A549 (cell line): ENCODE measurements at regions not wholly inside any gene's neighbourhood (a gene's known extent, or its start where the extent isn't known, plus 50 kb on each side); places are given as distances from the start of the nearest gene placed in this dataset.

Source experiments
- CEBPB ChIP-seq, 2 experiments: fragments of >200 bp in 1 of 2; sonication (Bioruptor Twin) in 1 of 2; formaldehyde crosslinking in 1 of 2; IDR thresholded peaks; 2 replicates each; pipeline ENCODE4 v1.6.1; 2012 to 2016
- CTCF ChIP-seq: fragments of >200 bp; sonication (Bioruptor Twin); formaldehyde crosslinking; IDR thresholded peaks from 3 replicates; pipeline ENCODE4 v1.5.1; 2016
- EHF ChIP-seq: fragments of 250-450 bp; sonication (Bioruptor Pico); IDR thresholded peaks from 2 replicates; pipeline ENCODE4 v1.5.0; 2020; ENCODE audit warnings: mild to moderate bottlenecking
- FOSB ChIP-seq: fragments of 250-450 bp; sonication (Bioruptor Pico); IDR thresholded peaks from 2 replicates; pipeline ENCODE4 v1.5.0; 2020; ENCODE audit warnings: mild to moderate bottlenecking, moderate library complexity
- HOXB13 ChIP-seq: fragments of 250-450 bp; sonication (Bioruptor Pico); IDR thresholded peaks from 2 replicates; pipeline ENCODE4 v1.5.0; 2020; ENCODE audit warnings: low read depth, mild to moderate bottlenecking, moderate library complexity
- MAZ ChIP-seq: fragments of 150-350 bp; IDR thresholded peaks from 2 replicates; pipeline ENCODE4 v1.6.1; 2014; ENCODE audit warnings: antibody characterized with exemption, low read depth, low read length, borderline replicate concordance
- POLR2A ChIP-seq: IDR thresholded peaks from 2 replicates; pipeline ENCODE4 v1.6.1; 2012; ENCODE audit warnings: mild to moderate bottlenecking, low read length
- RAD21 ChIP-seq, 2 experiments: fragments of >200 bp in 1 of 2; sonication (Bioruptor Twin) in 1 of 2; formaldehyde crosslinking in 1 of 2; IDR thresholded peaks in 1 of 2; conservative IDR thresholded peaks in 1 of 2; 2 replicates in 1 of 2; 3 replicates in 1 of 2; pipeline ENCODE4 v1.6.1; 2012 to 2018; ENCODE audit warnings: inconsistent platforms in 1 of 2
- REST ChIP-seq: fragments of 200-600 bp; sonication (generic); IDR thresholded peaks from 2 replicates; pipeline ENCODE4 v1.6.1; 2016; ENCODE audit warnings: antibody characterized with exemption, mild to moderate bottlenecking, moderate library complexity

GRCh38 chr1:104120525-104120924 is 370.8 kb downstream of the AMY1C start:
- TF ChIP-seq FOSB (no peak), HOXB13 (CRISPR knock-in tag) (no peak), POLR2A (no peak), CTCF (no peak), REST (no peak), MAZ (no peak), EHF (CRISPR knock-in tag) (no peak), CEBPB (IDR thresholded peaks at IDR 0.05) (no peak), RAD21 (conservative IDR thresholded peaks at IDR 0.05 in 1 of 2, IDR thresholded peaks at IDR 0.05 in 1 of 2) (no peak)
